Loucy (cell line): ENCODE measurements at regions not wholly inside any gene's neighbourhood (a gene's known extent, or its start where the extent isn't known, plus 50 kb on each side); places are given as distances from the start of the nearest gene placed in this dataset.

ENCODE experiments used
- H2AFZ ChIP-seq: fragments of 200-600 bp; sonication (generic); 2 replicates; pipeline ENCODE4 v1.6.0; 2016; ENCODE audit warnings: antibody characterized with exemption, mild to moderate bottlenecking, low read length, moderate library complexity
- H3F3A ChIP-seq: fragments of 200-600 bp; 2 replicates; pipeline ENCODE4 v1.6.0; 2016; ENCODE audit warnings: antibody characterized with exemption, low read depth, mild to moderate bottlenecking
- H3K27me3 ChIP-seq: fragments of 200-600 bp; sonication (generic); 2 replicates; pipeline ENCODE4 v1.6.1; 2014; ENCODE audit warnings: low read length, mild to moderate bottlenecking; ENCODE audit not compliant: insufficient read depth, poor library complexity, severe bottlenecking
- H3K36me3 ChIP-seq: fragments of 200-600 bp; sonication (generic); 2 replicates; pipeline ENCODE4 v1.6.1; 2016; ENCODE audit warnings: low read length; ENCODE audit not compliant: insufficient read depth
- H3K4me1 ChIP-seq: fragments of 200-600 bp; sonication (generic); 2 replicates; pipeline ENCODE4 v1.5.1; 2014; ENCODE audit warnings: low read length, mild to moderate bottlenecking; ENCODE audit not compliant: insufficient read depth, poor library complexity, severe bottlenecking
- H3K4me2 ChIP-seq: fragments of 200-600 bp; sonication (generic); 2 replicates; pipeline ENCODE4 v1.6.0; 2014; ENCODE audit warnings: antibody characterized with exemption, low read length, low read depth, mild to moderate bottlenecking; ENCODE audit not compliant: poor library complexity, severe bottlenecking
- H3K4me3 ChIP-seq: fragments of 200-600 bp; sonication (generic); 2 replicates; pipeline ENCODE4 v1.5.1; 2014; ENCODE audit warnings: low read length, mild to moderate bottlenecking, mixed read lengths; ENCODE audit not compliant: poor library complexity, severe bottlenecking
- H3K79me2 ChIP-seq: fragments of 200-600 bp; sonication (generic); 2 replicates; pipeline ENCODE4 v1.6.1; 2014; ENCODE audit warnings: low read length; ENCODE audit not compliant: insufficient read depth
- H3K9ac ChIP-seq: fragments of 200-600 bp; sonication (generic); 2 replicates; pipeline ENCODE4 v1.6.0; 2014; ENCODE audit warnings: mild to moderate bottlenecking, low read depth, low read length, moderate library complexity; ENCODE audit not compliant: poor library complexity, severe bottlenecking
- H3K9me2 ChIP-seq: fragments of 200-600 bp; sonication (generic); replicated peaks from 2 replicates; pipeline ENCODE4 v1.6.1; 2016; ENCODE audit warnings: low read depth, low read length, mixed read lengths
- H3K9me3 ChIP-seq: fragments of 200-600 bp; sonication (generic); 2 replicates; pipeline ENCODE4 v1.6.1; 2014; ENCODE audit warnings: mild to moderate bottlenecking, antibody characterized with exemption, low read length, low read depth; ENCODE audit not compliant: insufficient read depth
- H4K20me1 ChIP-seq: fragments of 200-600 bp; sonication (generic); 2 replicates; pipeline ENCODE4 v1.6.0; 2014; ENCODE audit warnings: antibody characterized with exemption, low read length, mild to moderate bottlenecking; ENCODE audit not compliant: insufficient read depth, poor library complexity, severe bottlenecking
- EZH2phosphoT487 ChIP-seq: fragments of 200-600 bp; IDR thresholded peaks from 2 replicates; pipeline ENCODE4 v1.6.1; 2018; ENCODE audit warnings: antibody characterized with exemption, mild to moderate bottlenecking, moderate library complexity, borderline replicate concordance
- TF ChIP-seq, protein P1 (sequence below): fragments of 200-600 bp; sonication (generic); conservative IDR thresholded peaks from 2 replicates; pipeline ENCODE4 v1.5.1; 2014; ENCODE audit warnings: mild to moderate bottlenecking, antibody characterized with exemption, low read length

DNA sequence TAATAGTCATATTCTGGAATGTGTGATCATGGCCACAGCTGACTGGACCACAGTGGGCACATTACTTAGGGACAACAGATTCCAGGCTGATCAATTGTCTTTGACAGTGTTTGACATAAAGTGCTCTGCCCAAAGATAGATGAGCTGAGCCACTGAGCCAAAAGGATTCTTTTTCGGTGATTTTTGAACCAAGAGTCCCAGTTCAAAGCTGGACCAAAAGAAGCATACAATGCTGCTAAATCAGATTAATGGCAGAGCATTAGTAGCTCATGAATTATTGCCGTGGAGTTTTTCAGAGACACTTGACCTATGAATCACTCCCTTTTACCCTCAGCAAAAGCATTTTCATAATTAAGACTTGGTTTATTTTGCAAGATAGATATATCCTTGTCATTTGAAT is 160.6 kb downstream of the IZUMO3 start:
- no peak overlapping the region for H2AFZ ChIP-seq
- H3K27me3 ChIP-seq, result no peaks in the 10 kb centered on the region
- H3K4me2 ChIP-seq, result no peak overlapping the region
- H3K9me3 ChIP-seq, result no peaks in the 10 kb centered on the region
- no peaks in the 10 kb centered on the region for H3K79me2 ChIP-seq
- TF ChIP-seq, protein P1, sequence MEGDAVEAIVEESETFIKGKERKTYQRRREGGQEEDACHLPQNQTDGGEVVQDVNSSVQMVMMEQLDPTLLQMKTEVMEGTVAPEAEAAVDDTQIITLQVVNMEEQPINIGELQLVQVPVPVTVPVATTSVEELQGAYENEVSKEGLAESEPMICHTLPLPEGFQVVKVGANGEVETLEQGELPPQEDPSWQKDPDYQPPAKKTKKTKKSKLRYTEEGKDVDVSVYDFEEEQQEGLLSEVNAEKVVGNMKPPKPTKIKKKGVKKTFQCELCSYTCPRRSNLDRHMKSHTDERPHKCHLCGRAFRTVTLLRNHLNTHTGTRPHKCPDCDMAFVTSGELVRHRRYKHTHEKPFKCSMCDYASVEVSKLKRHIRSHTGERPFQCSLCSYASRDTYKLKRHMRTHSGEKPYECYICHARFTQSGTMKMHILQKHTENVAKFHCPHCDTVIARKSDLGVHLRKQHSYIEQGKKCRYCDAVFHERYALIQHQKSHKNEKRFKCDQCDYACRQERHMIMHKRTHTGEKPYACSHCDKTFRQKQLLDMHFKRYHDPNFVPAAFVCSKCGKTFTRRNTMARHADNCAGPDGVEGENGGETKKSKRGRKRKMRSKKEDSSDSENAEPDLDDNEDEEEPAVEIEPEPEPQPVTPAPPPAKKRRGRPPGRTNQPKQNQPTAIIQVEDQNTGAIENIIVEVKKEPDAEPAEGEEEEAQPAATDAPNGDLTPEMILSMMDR, result no peak
- TF ChIP-seq EZH2phosphoT487, result no peak
- H3K4me1 ChIP-seq, result no peaks in the 10 kb centered on the region
- H3K4me3 ChIP-seq, result no peak overlapping the region
- H3K9ac ChIP-seq, result no peak overlapping the region
- peaks cover 4% of the 10 kb centered on the region; the same call in 1 of the 2 replicates for H3K9me2 ChIP-seq
- H4K20me1 ChIP-seq, result no peaks in the 10 kb centered on the region
- H3F3A ChIP-seq, result no peaks in the 10 kb centered on the region
- H3K36me3 ChIP-seq, result no peaks in the 10 kb centered on the region

DNA sequence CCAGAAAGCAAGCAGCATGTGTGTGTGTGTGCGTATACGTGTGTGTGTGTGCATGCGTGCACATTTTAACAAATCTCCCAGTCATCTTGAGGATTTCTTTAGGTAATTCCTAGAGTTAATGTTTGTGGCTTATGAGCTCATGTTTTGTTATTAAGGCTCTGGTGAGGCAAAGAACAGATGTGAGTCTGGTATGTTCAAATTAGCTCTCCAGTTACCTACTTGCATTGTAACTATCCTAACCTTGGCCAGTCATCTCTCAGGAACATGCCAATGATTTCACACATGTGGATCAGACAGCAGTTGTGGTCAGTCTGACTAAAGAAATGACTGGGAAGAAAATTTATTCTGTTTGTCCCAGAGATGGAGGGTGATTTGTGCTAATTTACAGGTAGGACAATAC is 163.1 kb downstream of the IZUMO3 start:
- Histone ChIP-seq H3K36me3 (no peaks in the 10 kb centered on the region), H3K27me3 (no peaks in the 10 kb centered on the region), H3K4me3 (no peak overlapping the region), H3K9me3 (no peaks in the 10 kb centered on the region), H3K9me2 (peaks cover 4% of the 10 kb centered on the region; the same call in 1 of the 2 replicates), H3K79me2 (no peaks in the 10 kb centered on the region), H2AFZ (no peak overlapping the region), H4K20me1 (no peaks in the 10 kb centered on the region), H3K4me1 (no peaks in the 10 kb centered on the region), H3K9ac (no peak overlapping the region), H3F3A (no peaks in the 10 kb centered on the region), H3K4me2 (no peak overlapping the region)
- no peak for TF ChIP-seq EZH2phosphoT487
- TF ChIP-seq, protein P1, result no peak

DNA sequence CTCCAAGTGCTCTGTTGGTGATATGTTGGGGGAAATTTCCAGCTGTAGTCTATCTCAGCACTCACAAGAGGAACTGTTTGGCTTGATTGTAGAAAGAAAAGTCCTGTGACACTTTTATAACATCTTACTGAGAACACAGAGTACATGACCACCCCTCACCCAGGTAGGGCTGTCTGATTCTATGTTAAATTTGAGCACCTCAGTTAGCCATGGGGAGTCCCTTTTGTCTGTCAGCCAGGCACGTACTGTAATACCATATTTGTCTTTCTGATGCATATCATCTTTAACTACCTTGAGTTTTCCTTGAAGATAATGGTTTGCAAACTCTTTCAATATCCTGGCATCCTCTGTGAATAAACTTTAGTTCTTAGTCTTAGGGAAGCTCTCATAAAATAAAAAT is 164.5 kb downstream of the IZUMO3 start:
- H3K4me2 ChIP-seq, result no peak overlapping the region
- H4K20me1 ChIP-seq, result no peaks in the 10 kb centered on the region
- no peaks in the 10 kb centered on the region for H3F3A ChIP-seq
- no peaks in the 10 kb centered on the region for H3K79me2 ChIP-seq
- H2AFZ ChIP-seq, result no peak overlapping the region
- no peaks in the 10 kb centered on the region for H3K27me3 ChIP-seq
- no peaks in the 10 kb centered on the region for H3K9me3 ChIP-seq
- H3K9ac ChIP-seq, result no peak overlapping the region
- no peak overlapping the region for H3K4me3 ChIP-seq
- no peaks in the 10 kb centered on the region for H3K36me3 ChIP-seq
- no peaks in the 10 kb centered on the region for H3K4me1 ChIP-seq
- peaks cover 4% of the 10 kb centered on the region; the same call in 1 of the 2 replicates for H3K9me2 ChIP-seq
- no peak for TF ChIP-seq EZH2phosphoT487
- TF ChIP-seq, protein P1, result no peak
